ENCODE measurements at regions not wholly inside any gene's neighbourhood (a gene's known extent, or its start where the extent isn't known, plus 50 kb on each side); places are given as distances from the start of the nearest gene placed in this dataset.
"Not testable (repeated sequence)": the region's sequence is repeated elsewhere in the genome, so short reads cannot be mapped to it uniquely, and the experiment has no call there.

DNA sequence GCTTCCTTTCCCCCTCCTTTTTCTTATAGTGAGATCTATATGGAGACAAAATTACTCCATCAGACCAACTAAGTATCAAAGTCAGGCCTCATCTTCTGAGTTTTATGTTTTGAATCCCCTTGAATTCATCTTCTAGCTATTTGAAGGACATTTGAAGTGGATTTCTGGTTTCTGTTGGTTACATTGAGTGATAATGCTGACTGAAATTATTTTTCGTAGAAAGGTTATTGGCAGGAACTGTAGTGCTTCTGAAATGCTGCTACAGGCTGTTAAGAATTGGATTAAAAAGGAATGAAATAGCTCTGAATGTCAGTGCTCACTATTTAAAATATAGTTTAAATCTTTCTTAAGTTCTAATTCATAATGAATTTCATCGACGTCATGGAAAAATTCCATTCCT lies 361.0 kb upstream of the TMEFF2 start:
- TF ChIP-seq, protein P1, sequence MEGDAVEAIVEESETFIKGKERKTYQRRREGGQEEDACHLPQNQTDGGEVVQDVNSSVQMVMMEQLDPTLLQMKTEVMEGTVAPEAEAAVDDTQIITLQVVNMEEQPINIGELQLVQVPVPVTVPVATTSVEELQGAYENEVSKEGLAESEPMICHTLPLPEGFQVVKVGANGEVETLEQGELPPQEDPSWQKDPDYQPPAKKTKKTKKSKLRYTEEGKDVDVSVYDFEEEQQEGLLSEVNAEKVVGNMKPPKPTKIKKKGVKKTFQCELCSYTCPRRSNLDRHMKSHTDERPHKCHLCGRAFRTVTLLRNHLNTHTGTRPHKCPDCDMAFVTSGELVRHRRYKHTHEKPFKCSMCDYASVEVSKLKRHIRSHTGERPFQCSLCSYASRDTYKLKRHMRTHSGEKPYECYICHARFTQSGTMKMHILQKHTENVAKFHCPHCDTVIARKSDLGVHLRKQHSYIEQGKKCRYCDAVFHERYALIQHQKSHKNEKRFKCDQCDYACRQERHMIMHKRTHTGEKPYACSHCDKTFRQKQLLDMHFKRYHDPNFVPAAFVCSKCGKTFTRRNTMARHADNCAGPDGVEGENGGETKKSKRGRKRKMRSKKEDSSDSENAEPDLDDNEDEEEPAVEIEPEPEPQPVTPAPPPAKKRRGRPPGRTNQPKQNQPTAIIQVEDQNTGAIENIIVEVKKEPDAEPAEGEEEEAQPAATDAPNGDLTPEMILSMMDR (IDR thresholded peaks at IDR 0.05), result no peak
- intact Hi-C loops (cut with DNase I), result no loop called here
- DNase-seq (no peak), ATAC-seq (no peak), FAIRE-seq (no peak)
- Histone ChIP-seq H3K27ac (no peak overlapping the region), H3K27me3 (no peaks in the 10 kb centered on the region), H3K4me1 (peaks cover 0 to 4% (median 0%) of the 10 kb centered on the region in 3 donors), H3K4me3 (no peak overlapping the region), H3K36me3 (no peaks in the 10 kb centered on the region), H3K9me3 (no peaks in the 10 kb centered on the region)
- WGBS, 2 donors, result 74 to 80% methylated on average over 3 of the region's 3 CpGs

DNA sequence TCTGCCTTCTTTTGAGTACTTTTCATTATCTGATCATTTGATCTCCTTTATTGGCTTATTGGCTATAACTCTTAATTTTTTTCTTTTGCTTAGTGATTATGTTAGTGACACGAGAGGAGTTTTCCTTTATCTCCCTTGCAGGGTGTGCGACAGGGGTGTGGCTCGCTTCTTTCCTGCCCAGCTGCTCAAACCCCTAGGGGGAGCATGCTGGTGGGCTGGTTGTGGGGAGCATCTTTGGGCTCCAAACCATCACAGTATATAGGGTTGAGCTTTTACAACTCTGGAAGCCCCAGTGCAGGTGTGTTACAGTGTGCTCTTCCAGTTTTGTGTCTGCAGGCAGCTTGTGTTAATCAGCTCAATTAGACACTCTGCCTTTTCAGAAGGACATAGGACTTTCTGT lies 357.0 kb upstream of the TMEFF2 start:
- no peak for ATAC-seq

DNA sequence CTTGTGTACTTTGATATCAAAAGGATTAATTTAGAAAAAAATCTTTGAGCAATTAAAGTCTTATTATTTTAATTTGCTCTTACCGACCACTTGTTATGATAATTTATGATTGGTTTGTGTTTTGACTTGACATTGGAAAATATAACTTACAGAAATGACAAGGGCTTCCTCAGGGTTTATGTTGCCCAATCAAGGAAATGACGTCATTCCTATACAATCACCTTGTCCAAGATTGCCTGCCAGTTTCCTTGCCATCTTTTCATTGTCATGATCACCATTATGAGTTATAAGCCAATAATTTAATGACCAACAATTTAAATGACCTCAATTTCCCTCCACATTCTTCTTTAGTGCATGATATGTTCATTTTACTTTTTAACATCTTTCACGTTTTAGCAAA lies 351.8 kb upstream of the TMEFF2 start:
- DNase-seq (no peak), ATAC-seq (no peak), FAIRE-seq (no peak)
- no peak overlapping the region for H3K4me3 ChIP-seq
- H3K27me3 ChIP-seq, result no peaks in the 10 kb centered on the region
- H3K27ac ChIP-seq, result no peak overlapping the region
- H3K4me1 ChIP-seq, result no peaks in the 10 kb centered on the region
- intact Hi-C loops (cut with DNase I), result no loop called here
- H3K9me3 ChIP-seq, result no peaks in the 10 kb centered on the region
- TF ChIP-seq, protein P1 (IDR thresholded peaks at IDR 0.05), result no peak
- WGBS, 2 donors, result 53 to 74% methylated on average over 3 of the region's 3 CpGs
- no peaks in the 10 kb centered on the region for H3K36me3 ChIP-seq

More for the DNA sequence above, 357.0 kb upstream of the TMEFF2 start:
- H3K27me3 ChIP-seq, result no peaks in the 10 kb centered on the region
- no peaks in the 10 kb centered on the region for H3K36me3 ChIP-seq
- no peaks in the 10 kb centered on the region for H3K4me1 ChIP-seq
- H3K9me3 ChIP-seq, result no peaks in the 10 kb centered on the region
- no peak overlapping the region for H3K4me3 ChIP-seq
- TF ChIP-seq, protein P1 (IDR thresholded peaks at IDR 0.05), result no peak
- no peak overlapping the region for H3K27ac ChIP-seq
- intact Hi-C loops (cut with DNase I), result no loop called here
- DNase-seq (no peak), FAIRE-seq (no peak)
- WGBS, 2 donors, result 85 to 86% methylated on average over 3 of the region's 3 CpGs

DNA sequence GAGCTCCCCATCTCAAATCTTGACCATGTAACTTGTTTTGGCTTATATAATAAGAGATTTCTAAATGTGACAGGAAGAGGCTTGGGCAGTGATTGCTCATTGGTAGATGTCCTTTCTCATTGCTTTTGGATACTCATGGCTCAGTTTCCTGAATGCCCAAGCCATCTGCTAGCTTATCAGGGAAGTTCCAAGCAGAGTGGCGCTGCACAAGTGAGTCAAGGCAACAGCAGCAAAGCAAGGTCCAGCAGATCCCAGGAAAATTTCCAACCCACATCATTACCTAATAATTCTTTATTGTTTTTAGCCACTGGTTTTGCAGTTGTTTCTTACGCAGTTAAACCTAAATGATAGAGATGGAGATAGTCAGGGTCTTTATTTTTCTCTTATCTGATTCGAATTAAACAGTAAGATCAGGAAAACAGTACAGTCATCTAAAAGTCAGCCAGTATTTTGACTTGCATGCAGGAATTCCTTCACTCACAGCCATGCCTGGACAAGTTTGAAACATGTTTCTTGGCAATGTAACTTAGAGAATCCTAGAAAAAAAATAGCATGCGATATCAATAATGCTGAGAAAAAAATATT lies 349.7 kb upstream of the TMEFF2 start:
- Histone ChIP-seq H3K27ac (no peak overlapping the region), H3K9me3 (no peaks in the 10 kb centered on the region), H3K36me3 (no peaks in the 10 kb centered on the region), H3K27me3 (no peaks in the 10 kb centered on the region), H3K4me1 (no peaks in the 10 kb centered on the region), H3K4me3 (no peak overlapping the region)
- intact Hi-C loops (cut with DNase I), result no loop called here
- WGBS, 2 donors, result 69 to 84% methylated on average over 4 of the region's 4 CpGs
- TF ChIP-seq, protein P1 (IDR thresholded peaks at IDR 0.05), result no peak
- DNase-seq (no peak), FAIRE-seq (no peak), ATAC-seq (no peak)

DNA sequence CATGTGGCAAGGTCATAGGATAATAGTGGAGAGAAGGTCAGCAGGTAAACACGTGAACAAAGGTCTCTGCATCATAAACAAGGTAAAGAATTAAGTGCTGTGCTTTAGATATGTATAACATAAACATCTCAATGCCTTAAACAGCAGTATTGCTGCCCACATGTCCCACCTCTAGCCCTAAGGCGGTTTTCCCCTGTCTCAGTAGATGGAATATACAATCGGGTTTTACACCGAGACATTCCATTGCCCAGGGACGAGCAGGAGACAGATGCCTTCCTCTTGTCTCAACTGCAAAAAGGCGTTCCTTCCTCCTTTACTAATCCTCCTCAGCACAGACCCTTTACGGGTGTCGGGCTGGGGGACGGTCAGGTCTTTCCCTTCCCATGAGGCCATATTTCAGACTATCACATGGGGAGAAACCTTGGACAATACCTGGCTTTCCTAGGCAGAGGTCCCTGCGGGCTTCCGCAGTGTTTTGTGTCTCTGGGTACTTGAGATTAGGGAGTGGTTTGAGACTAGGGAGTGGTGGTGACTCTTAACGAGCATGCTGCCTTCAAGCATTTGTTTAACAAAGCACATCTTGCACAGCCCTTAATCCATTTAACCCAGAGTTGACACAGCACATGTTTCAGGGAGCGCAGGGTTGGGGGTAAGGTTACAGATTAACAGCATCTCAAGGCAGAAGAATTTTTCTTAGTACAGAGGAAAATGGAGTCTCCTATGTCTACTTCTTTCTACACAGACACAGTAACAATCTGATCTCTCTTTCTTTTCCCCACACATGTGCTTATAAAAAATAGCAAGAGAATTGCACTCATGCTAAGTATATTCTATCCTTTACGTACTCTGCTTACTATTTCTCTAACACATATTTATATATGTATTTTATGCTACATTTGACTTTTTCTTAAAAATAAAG lies 347.7 kb upstream of the TMEFF2 start:
- H3K9me3 ChIP-seq; H3K27me3 ChIP-seq; FAIRE-seq; H3K4me1 ChIP-seq; ATAC-seq; H3K27ac ChIP-seq; H3K36me3 ChIP-seq; DNase-seq; intact Hi-C loops (cut with DNase I); H3K4me3 ChIP-seq: not testable (repeated sequence)
- WGBS, 2 donors, result 46 to 60% methylated on average over 13 to 14 of the region's 14 CpGs
